GM19351 (cell line): ENCODE measurements at regions not wholly inside any gene's neighbourhood (a gene's known extent, or its start where the extent isn't known, plus 50 kb on each side); places are given as distances from the start of the nearest gene placed in this dataset.
"Not testable (repeated sequence)": the region's sequence is repeated elsewhere in the genome, so short reads cannot be mapped to it uniquely, and the experiment has no call there.

Experiments
- ATAC-seq: cut with Tn5 transposase; IDR thresholded peaks from one replicate; pipeline ENCODE4 v1.9.1; 2021; ENCODE audit warnings: mild to moderate bottlenecking, moderate library complexity; ENCODE audit not compliant: unreplicated experiment

DNA sequence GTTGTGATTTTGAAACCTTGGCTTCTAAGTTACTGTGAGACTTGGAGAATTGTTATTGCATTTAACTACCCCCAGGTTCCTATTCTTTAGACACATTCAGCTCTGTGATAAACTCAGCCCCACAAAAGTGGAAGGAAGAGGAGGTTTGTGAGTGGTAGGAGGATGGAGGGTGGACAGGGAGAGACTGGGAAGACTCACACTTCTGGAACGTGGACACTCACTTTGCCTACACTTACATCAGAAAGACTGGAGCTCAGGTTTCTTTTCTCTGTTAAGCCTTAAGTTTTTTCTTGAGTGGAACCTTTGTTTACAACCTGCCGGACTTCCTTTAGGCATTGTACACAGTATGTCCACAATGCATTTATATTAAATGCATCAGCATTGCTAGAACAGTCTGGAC lies 99.0 kb downstream of the AREG start:
- no peak for ATAC-seq

DNA sequence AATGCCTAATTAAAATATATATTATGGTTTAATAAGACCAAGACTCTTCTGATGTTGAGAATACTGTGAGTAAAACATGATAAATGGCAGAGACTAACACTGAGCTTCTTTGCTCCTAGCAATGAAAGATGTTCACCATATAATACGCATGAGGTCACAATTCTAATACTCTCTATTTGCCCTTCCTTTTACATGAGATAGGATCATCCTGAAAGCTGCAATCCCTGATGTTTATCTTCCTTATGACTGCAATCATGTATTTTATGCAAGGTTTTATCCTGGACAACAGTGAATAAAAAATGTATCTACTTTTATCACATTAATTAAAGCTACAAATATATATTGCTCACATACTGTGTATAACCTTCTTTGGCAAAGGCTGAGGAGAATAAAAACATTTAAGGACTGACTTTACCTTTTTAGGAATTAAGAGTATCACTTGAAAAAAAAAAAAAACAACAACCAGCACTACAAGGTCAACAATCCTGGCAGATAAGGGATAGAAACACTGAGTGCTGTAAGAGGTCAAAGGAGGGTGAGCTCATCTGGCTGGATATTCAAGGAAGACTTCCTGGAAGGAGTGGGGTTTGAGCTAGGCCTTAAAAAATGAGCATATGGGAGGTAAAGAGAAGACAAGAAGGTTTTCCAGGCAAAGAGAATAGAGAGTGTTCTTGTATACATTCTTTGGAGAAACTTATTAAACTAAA lies 99.9 kb downstream of the AREG start:
- ATAC-seq = no peak

DNA sequence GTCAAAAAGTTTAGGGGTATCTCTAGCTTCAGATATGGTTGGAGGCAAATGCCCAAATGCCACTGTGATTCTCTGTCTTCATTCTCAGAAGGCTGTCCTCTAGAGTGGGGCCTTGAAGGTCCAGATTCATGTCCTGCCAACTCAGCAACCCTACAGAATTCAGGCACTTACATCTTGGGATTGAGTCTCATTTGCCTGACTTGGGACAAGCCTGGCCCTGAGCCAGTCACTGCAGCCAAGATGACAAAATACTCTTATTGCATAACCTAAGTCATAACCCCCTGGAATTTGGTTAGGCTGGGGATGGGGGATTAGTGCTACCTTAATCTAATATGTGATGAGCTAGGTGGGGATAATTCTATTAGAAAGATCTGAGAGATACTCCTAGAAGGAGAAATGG lies 100.5 kb downstream of the AREG start:
- ATAC-seq = no peak

GRCh38 chr4:74546057-74546456 lies 101.1 kb downstream of the AREG start:
- ATAC-seq = no peak

GRCh38 chr4:74547042-74547441 lies 102.1 kb downstream of the AREG start:
- ATAC-seq = no peak

DNA sequence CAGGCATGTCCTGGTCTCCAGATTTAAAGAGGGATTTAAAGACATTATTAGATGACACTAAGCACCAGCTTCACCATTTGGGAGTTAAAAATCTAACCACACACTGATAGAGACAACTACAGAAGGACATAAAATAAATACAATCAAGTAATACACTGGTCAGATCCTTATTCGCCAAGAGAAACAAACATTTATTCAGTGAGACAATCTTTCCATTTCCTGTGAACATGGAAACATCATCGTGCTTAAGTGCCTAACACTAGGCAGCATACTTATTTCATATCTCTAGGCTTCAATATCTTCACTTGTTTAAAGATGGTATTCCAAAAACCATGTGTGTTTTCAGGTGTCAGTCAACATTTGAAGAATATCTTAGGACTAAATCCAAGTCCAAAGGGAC lies 103.6 kb downstream of the AREG start:
- ATAC-seq = no peak

- no peak for ATAC-seq
These were observed 105.0 kb downstream of the AREG start for GRCh38 chr4:74549936-74550335.

- ATAC-seq = no peak
These were observed 110.3 kb downstream of the AREG start for GRCh38 chr4:74555231-74555630.

GRCh38 chr4:74555843-74556242 lies 110.9 kb downstream of the AREG start:
- no peak for ATAC-seq

DNA sequence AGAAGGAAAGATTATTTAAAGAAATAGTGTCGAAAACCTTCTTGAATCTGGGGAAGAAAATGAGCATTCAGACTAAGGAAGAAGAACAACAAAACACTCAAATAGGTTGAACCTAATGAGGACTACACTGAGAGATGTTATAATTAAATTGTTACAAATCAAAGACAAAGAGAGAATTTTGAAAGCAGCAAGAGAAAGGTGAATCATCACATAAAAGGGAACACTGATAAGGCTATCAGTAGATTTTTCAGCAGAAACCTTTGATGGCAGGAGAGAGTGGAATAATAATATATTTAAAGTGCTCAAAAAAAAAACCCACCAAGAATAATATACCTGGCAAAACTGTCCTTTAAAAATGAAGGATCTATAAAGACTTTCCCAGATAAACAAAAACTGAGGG lies 114.9 kb downstream of the AREG start:
- no peak for ATAC-seq

DNA sequence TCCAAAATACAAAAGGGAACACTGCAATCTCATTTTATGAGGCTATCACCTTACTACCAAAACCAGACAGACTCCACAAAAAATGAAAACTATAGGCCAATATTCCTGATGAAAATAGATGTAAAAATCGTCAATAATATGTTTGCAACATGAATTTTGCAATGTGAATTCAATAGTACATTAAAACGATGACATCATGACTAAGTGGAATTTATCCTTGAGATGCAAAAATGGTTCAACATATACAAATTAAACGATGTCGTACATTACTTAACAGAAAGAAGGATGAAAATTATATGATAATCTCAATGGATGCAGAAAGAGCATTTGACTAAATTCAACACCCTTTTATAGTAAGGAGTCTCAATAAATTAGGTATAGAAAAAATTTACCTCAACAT lies 123.0 kb downstream of the AREG start:
- ATAC-seq = no peak

GRCh38 chr4:74570095-74570494 lies 125.2 kb downstream of the AREG start:
- no peak for ATAC-seq

GRCh38 chr4:74578329-74578728 lies 133.4 kb downstream of the AREG start:
- ATAC-seq = no peak

- not testable (repeated sequence) for ATAC-seq
These were observed 133.9 kb downstream of the AREG start for GRCh38 chr4:74578865-74579264.

- no peak for ATAC-seq
These were observed 138.3 kb downstream of the AREG start for GRCh38 chr4:74583089-74583700.

DNA sequence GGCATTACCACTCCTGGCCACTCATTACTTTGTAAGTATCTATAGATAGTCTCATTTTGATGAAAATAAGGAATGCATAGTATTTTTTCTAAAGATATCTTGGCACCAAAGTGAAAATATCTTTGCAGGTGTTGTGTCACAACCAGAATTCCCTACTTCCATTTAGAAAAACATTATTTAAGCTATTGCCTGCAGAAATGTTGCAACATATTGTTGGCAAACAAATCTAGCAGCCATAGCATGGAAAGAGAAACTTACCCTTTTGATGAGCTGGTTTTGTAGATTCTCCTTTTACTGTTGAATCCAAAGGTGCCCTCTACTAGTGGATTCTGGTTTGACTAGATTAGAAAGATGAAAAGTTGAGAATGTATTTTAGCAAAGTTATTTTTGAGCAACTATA lies 138.8 kb downstream of the AREG start:
- no peak for ATAC-seq

DNA sequence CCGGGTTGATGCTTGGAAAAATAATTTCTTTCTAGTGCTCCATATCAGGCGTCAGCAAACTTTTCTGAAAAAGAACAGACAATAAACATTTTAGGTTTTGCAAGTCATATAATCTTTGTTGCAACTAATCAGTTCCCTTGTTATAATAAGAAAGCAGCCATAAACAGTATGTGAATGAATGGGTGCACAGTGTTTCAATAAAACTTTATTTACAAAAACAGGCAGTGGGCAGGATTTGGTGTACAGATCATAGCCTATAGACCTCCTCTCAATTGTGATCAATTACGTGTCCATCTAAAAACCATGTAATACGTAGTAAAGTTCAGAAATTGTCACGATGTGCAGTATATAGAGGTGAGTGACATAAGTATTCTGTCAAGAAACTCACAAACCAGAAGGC lies 143.4 kb downstream of the AREG start:
- no peak for ATAC-seq

DNA sequence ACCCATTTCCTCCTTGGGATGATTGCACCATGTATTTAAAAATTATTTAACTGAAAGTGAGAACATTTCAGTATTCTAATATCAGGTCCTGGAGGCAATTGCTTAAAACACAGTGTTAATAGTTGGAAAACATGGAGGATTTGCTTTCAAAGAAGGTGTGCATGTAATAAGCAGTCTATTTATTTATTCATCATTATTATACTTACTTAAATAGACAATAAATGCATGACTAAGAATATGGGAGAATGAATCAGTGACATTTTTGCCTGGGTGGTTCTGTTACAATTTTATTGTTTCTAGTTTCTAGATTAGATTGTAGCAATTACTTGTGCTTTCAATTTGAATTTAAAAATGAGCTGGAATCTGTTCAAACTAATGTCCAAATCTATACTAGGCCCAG lies 145.5 kb downstream of the AREG start:
- ATAC-seq = no peak

GRCh38 chr4:74598611-74599325 lies 153.8 kb downstream of the AREG start:
- ATAC-seq = no peak

- no peak for ATAC-seq
These were observed 158.2 kb downstream of the AREG start for GRCh38 chr4:74603186-74603585.

- no peak for ATAC-seq
These were observed 163.4 kb downstream of the AREG start for GRCh38 chr4:74608151-74608949.
